Astrocyte (in vitro differentiated cells and primary cell): ENCODE measurements at regions not wholly inside any gene's neighbourhood (a gene's known extent, or its start where the extent isn't known, plus 50 kb on each side); places are given as distances from the start of the nearest gene placed in this dataset.

Experiments used
- CTCF ChIP-seq: IDR thresholded peaks from 2 replicates; pipeline ENCODE4 v1.5.1; 2011; ENCODE audit warnings: low read depth, mild to moderate bottlenecking, inconsistent platforms, low read length, moderate library complexity; ENCODE audit not compliant: insufficient read depth
- EZH2 ChIP-seq: IDR thresholded peaks from 2 replicates; pipeline ENCODE4 v1.6.1; 2012; ENCODE audit warnings: mild to moderate bottlenecking, low read length, inconsistent platforms; ENCODE audit not compliant: insufficient read depth

- no peak for TF ChIP-seq CTCF
- no peak for TF ChIP-seq EZH2
Observed at GRCh38 chr9:96141128-96141474, 160.9 kb downstream of the HSD17B3 start.
